Activated T-cell treated with anti-CD3 and anti-CD28 coated beads, Interleukin-2, amount 50 U/mL, for 4 hours (primary cell): ENCODE measurements at regions not wholly inside any gene's neighbourhood (a gene's known extent, or its start where the extent isn't known, plus 50 kb on each side); places are given as distances from the start of the nearest gene placed in this dataset.
A peak's percentile ranks its signal among the peaks of the same experiment; 100 is the strongest.

Experiments
- ATAC-seq, 2 donors: fragments of 200-7000 bp; cut with Tn5 transposase; one replicate each; pipeline ENCODE4 v1.10.0; 2021
- DNase-seq: peaks from one replicate; pipeline ENCODE4 v3.0.0-alpha.2; 2020
- H3K27me3 Mint-ChIP-seq: one replicate; pipeline ENCODE4 v1.8.0; 2021; ENCODE audit warnings: low read depth, mixed read lengths
- H3K36me3 Mint-ChIP-seq: one replicate; pipeline ENCODE4 v1.8.0; 2022; ENCODE audit warnings: mixed read lengths; ENCODE audit not compliant: insufficient read depth
- H3K4me1 Mint-ChIP-seq: one replicate; pipeline ENCODE4 v1.8.0; 2021; ENCODE audit warnings: low read depth, mixed read lengths
- H3K4me3 Mint-ChIP-seq: one replicate; pipeline ENCODE4 v1.8.0; 2021; ENCODE audit warnings: mild to moderate bottlenecking, moderate library complexity, mixed read lengths
- H3K9me3 Mint-ChIP-seq: one replicate; pipeline ENCODE4 v1.8.0; 2021; ENCODE audit warnings: mixed read lengths

DNA sequence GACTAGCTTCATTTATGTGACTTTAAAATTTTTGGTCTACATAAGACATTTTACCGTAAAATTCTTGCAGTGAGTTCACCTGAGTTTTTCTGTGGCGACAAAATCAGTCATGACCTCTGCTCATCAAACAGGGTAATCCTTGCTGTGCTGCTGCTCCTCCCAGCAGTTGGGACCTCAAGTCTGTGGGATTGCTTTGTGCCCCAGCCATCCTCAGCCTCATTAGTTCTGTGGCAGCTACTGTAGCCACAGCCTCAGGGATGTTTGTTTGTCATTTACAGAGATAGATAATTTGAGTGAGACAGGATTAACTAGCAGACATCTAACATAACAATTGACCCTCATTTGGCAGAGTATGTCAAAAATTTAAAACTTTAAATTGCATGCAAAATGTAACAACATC is 357.0 kb downstream of the PCNX1 start:
- ATAC-seq (no peak), DNase-seq (no peak)
- Mint-ChIP-seq H3K27me3 (no peaks in the 10 kb centered on the region), H3K36me3 (peaks cover 3% of the 10 kb centered on the region), H3K4me1 (peaks cover 13% of the 10 kb centered on the region), H3K4me3 (no peak overlapping the region), H3K9me3 (peaks cover 24% of the 10 kb centered on the region)

DNA sequence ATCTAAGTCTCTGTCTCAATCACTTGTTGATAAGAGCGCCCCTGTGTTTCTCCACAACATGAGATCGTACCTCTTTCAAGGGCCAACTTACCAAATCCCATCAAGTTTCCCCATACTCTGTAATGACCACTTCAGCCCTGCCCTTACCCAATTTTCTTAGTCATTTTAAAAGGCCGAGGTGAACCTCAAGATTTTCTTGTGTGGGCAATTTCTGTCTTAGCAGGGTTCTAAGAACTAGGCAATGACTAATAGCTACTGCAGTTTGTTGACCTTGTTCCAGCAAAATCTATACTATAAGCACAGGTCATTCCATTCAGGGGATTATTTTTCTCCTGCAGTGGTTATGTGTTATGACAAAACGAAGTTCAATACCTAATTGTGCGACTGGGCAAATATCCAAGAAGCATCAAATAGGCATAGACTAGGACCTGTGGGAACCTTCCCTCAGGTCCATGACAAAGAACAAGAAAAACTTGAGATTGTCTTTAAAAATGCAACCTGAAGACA is 359.8 kb downstream of the PCNX1 start:
- peaks cover under 1% of the 10 kb centered on the region for H3K27me3 Mint-ChIP-seq
- peaks cover 3% of the 10 kb centered on the region for H3K36me3 Mint-ChIP-seq
- peak overlapping the region; percentile 72 for H3K4me3 Mint-ChIP-seq
- peaks cover 20% of the 10 kb centered on the region for H3K9me3 Mint-ChIP-seq
- H3K4me1 Mint-ChIP-seq: peaks cover 17% of the 10 kb centered on the region
- peak; percentile 82 to 84 for ATAC-seq
- no peak for DNase-seq

DNA sequence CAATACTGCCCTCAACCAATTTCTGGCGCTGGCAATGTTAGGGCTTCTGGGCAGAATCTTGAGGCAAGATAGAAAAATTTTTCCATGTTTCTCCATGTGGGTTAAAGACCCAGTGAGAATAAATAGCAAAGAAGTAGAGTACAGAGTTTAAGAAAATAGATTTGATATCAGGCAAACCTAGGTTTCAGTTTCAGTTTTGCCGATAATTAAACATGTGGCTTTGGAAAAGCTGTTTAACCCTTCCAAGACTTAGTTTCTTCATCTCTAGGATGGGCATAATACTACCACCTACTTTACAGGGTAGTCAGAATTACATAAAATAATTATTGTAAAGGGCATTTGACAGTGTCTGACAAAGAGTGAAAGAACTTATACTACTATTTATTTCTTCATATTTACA is 360.4 kb downstream of the PCNX1 start:
- H3K4me1 Mint-ChIP-seq: peaks cover 17% of the 10 kb centered on the region
- DNase-seq (no peak), ATAC-seq (no peak)
- peaks cover 3% of the 10 kb centered on the region for H3K36me3 Mint-ChIP-seq
- H3K9me3 Mint-ChIP-seq: peaks cover 20% of the 10 kb centered on the region
- peak overlapping the region; percentile 72 for H3K4me3 Mint-ChIP-seq
- H3K27me3 Mint-ChIP-seq: peaks cover 1% of the 10 kb centered on the region

DNA sequence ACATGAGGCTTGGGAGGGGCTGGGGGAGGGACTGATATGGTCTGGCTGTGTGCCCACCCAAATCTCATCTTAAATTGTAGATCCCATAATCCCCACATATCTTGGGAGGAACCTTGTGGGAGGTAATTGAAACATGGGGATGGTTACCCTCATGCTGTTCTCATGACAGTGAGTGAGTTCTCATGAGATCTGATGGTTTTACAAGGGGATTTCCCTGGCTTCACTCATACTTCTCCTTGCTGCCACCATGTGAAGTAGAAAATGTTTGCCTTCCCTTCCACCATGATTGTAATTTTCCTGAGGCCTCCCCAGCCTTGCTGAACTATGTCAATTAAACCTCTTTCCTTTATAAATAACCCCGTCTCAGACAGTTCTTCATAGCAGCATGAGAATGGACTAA is 362.9 kb downstream of the PCNX1 start:
- Mint-ChIP-seq H3K9me3 (peaks cover 17% of the 10 kb centered on the region), H3K4me1 (peaks cover 17% of the 10 kb centered on the region), H3K27me3 (peaks cover 1% of the 10 kb centered on the region), H3K36me3 (peaks cover 3% of the 10 kb centered on the region), H3K4me3 (no peak overlapping the region)
- ATAC-seq (no peak), DNase-seq (no peak)

DNA sequence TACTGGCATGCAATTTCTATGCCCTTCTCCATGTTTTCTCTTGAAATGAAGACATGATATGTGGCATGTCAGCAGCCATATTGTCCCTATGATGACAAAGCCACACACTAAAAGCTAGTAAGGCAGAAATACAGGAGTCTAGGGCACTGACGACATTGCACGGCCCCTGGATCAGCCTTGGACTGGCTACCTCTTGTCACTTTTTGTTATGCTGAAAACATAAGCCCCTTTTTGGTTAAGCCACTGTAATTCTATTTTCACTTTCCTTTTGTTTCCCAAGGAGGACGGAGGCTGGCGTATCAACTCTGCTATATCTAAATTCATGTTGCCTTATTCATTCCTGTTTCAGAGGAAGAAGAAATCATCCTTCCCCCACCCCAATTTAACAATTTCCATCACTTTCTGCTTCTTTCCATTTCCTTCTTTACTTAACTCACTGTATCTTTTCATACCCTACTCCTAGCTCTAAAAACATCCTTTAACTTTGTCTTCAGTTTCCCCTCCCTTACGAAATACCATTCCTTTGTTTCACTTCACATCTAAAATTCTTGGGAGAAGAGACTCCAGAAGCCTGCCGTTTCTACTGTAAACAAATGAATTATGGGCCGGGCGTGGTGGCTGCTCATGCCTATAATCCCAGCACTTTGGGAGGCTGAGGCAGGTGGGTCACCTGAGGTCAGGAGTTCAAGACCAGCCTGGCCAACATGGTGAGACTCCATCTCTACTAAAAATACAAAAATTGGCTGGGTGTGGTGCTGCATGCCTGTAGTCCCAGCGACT is 364.1 kb downstream of the PCNX1 start:
- no peak overlapping the region for H3K4me3 Mint-ChIP-seq
- ATAC-seq: no peak
- peaks cover 11% of the 10 kb centered on the region for H3K9me3 Mint-ChIP-seq
- H3K27me3 Mint-ChIP-seq: peaks cover 1% of the 10 kb centered on the region
- peaks cover 17% of the 10 kb centered on the region for H3K4me1 Mint-ChIP-seq
- DNase-seq: no peak
- peaks cover 3% of the 10 kb centered on the region for H3K36me3 Mint-ChIP-seq

DNA sequence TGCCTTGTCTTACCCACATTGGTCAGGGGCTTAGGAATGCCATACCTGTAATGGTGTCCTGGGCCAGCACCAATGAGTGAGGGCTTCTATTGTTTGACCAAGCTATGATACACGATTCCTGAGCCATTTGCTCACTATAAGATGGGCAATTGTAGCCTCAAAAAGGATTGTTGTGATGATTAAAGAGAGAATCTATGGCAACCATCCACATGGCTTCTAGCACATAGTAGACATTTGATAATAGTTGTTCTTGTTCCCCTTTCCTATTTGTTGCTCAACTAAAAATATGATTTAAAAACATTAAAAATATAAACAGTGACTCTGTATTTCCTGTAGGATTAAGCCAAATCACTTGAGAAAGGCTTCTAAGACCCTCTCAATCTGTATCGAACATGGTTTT is 366.1 kb downstream of the PCNX1 start:
- Mint-ChIP-seq H3K36me3 (peaks cover 3% of the 10 kb centered on the region), H3K9me3 (peaks cover 10% of the 10 kb centered on the region), H3K4me3 (no peak overlapping the region), H3K4me1 (peaks cover 5% of the 10 kb centered on the region), H3K27me3 (peaks cover 1% of the 10 kb centered on the region)
- no peak for ATAC-seq
- DNase-seq: no peak

DNA sequence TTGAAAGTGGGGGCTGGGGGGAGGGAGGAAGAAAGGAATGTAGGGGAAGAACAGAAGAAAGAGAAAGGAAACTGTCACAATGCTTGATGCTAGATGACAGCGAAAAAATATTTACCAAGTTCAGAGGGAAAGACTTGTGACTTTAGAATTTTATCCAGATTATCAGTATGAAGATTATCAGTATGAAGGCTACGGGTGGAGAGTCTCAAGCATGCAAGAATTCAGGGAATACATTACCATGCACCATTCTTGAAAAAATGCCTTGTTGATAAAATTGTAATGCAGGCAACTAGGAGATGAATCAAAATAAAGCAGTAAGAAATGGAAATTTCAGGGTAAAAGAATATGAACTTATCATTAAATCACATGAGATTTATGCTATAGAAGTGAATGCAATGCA is 376.8 kb downstream of the PCNX1 start:
- H3K4me3 Mint-ChIP-seq: no peak overlapping the region

DNA sequence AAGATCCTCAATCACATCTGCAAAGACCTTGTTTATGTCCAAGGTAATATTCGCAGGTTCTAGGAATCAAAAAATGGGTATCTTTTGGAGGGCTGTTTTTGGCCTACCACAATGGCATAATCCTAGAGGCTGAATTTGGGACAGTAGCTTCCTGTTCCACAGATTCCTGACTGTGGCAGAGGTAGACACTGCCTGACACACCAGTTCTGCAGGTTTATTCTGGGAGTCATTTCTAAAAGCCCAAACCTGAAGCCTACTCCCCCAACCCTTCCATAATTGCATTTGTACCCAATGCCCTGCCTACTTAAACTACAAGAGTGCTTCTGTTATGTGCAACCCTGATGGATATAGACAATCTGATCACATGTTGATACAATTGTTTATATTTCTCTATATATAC is 378.9 kb downstream of the PCNX1 start:
- no peaks in the 10 kb centered on the region for H3K36me3 Mint-ChIP-seq

More for the DNA sequence above, 376.8 kb downstream of the PCNX1 start:
- H3K36me3 Mint-ChIP-seq: no peaks in the 10 kb centered on the region
- H3K27me3 Mint-ChIP-seq: no peaks in the 10 kb centered on the region
- ATAC-seq (no peak), DNase-seq (no peak)
- no peaks in the 10 kb centered on the region for H3K4me1 Mint-ChIP-seq
- H3K9me3 Mint-ChIP-seq: no peaks in the 10 kb centered on the region

DNA sequence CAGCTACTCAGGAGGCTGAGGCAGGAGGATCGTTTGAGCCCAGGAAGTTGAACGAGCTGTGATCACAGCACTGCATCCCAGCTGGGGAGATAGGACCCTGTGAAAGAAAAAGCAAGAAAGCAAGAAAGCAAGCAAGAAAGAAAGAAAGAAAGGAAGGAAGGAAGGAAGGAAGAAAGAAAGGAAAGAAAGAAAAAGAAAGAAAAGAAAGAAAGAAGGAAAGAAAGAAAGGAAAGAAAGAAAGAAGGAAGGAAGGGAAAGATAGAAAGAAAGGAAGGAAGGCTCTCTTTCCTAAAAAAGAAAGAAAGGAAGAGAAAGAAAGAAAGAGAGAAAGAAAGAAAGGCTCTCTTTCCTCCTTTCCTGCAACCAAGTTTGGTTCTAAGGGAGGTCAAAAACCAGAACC is 380.3 kb downstream of the PCNX1 start:
- DNase-seq (no peak), ATAC-seq (no peak)
- H3K36me3 Mint-ChIP-seq: no peaks in the 10 kb centered on the region
- H3K27me3 Mint-ChIP-seq: no peaks in the 10 kb centered on the region
- H3K4me3 Mint-ChIP-seq: no peak overlapping the region
- no peaks in the 10 kb centered on the region for H3K9me3 Mint-ChIP-seq
- H3K4me1 Mint-ChIP-seq: peaks cover 17% of the 10 kb centered on the region

More for the DNA sequence above, 378.9 kb downstream of the PCNX1 start:
- H3K4me1 Mint-ChIP-seq: peaks cover 12% of the 10 kb centered on the region
- H3K9me3 Mint-ChIP-seq: no peaks in the 10 kb centered on the region
- ATAC-seq (no peak), DNase-seq (no peak)
- H3K27me3 Mint-ChIP-seq: no peaks in the 10 kb centered on the region
- H3K4me3 Mint-ChIP-seq: no peak overlapping the region

DNA sequence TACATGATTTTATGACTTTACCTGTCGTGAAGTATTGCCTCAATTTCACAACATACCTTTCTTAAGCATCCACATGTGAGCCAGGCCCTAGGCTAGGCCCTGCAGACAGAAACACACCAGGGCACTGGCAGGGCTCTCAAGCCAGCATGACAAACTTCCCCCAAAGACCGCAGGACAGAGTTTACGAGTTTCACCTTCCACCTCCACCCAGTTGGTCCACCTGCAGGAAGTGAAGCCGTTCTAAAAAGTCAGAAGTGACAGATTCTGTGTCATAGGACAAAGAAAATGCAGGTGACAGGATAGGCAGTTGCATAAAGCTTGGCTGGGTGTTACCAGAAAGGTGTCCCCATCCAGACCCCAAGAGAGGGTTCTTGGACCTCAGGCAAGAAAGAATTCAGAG is 382.3 kb downstream of the PCNX1 start:
- peaks cover 17% of the 10 kb centered on the region for H3K4me1 Mint-ChIP-seq
- no peaks in the 10 kb centered on the region for H3K27me3 Mint-ChIP-seq
- H3K4me3 Mint-ChIP-seq: no peak overlapping the region
- no peak for DNase-seq
- no peak for ATAC-seq
- no peaks in the 10 kb centered on the region for H3K36me3 Mint-ChIP-seq
- H3K9me3 Mint-ChIP-seq: no peaks in the 10 kb centered on the region

DNA sequence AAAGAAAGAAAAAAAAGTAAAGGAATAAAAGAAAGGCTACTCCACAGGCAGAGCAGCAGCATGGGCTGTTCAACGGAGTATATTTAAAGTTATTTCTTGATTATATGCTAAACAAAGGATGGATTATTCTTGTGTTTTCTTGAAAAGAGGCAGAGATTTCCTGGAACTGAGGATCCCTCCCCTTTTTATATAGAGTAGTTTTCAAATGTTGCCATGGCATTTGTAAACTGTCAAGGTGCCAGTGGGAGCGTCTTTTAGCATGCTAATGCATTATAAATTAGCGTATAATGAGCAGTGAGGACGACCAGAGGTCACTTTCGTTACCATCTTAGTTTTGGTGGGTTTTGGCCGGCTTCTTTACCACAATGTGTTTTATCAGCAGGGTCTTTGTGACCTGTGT is 383.0 kb downstream of the PCNX1 start:
- DNase-seq (no peak), ATAC-seq (no peak)
- Mint-ChIP-seq H3K4me3 (no peak overlapping the region), H3K27me3 (no peaks in the 10 kb centered on the region), H3K9me3 (no peaks in the 10 kb centered on the region), H3K4me1 (peaks cover 17% of the 10 kb centered on the region), H3K36me3 (no peaks in the 10 kb centered on the region)

DNA sequence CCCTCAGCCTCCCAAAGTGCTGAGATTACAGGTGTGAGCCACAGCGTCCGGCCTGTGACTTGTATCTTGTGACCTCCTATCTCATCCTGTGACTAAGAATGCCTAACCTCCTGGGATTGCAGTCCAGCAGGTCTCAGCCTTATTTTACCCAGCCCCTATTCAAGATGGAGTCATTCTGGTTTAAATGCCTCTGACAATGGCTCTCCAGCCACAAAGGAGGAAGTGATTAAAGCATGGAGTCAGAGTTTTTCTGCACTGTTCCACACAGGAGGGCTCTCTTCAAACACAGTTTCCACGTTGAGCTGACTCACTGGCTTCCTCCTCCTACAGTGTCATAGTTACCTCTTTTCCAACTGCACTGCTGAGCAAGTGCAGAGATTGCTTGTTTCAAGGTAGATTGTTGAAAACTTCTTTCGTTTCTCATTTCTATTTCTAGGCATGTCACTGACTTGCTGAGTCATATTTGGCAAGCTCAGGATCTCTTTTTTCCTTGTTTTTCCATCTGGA is 383.8 kb downstream of the PCNX1 start:
- ATAC-seq (peak; percentile 99 to 100), DNase-seq (peak; percentile 12)
- Mint-ChIP-seq H3K9me3 (no peaks in the 10 kb centered on the region), H3K4me3 (no peak overlapping the region), H3K36me3 (no peaks in the 10 kb centered on the region), H3K27me3 (no peaks in the 10 kb centered on the region), H3K4me1 (peaks cover 17% of the 10 kb centered on the region)

DNA sequence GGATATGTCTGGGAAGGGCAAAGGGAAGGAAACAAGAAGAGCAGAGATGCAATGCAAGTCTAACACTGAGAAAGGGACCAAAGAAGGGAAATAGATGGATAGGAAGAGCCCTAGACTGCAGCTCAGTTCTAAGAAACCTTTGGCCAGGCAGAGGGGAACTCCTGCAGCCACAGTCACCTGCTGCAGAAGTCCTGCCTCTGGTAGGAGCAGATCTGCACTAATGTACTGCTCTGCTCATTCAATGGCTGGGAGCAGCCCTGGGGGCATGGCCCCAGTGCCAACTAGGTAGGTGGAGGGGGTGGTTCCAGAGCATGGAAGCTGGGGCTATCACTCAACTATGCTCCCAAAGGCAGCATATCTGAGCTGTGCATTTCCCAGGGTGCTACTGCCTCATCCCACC is 388.9 kb downstream of the PCNX1 start:
- no peaks in the 10 kb centered on the region for H3K36me3 Mint-ChIP-seq

DNA sequence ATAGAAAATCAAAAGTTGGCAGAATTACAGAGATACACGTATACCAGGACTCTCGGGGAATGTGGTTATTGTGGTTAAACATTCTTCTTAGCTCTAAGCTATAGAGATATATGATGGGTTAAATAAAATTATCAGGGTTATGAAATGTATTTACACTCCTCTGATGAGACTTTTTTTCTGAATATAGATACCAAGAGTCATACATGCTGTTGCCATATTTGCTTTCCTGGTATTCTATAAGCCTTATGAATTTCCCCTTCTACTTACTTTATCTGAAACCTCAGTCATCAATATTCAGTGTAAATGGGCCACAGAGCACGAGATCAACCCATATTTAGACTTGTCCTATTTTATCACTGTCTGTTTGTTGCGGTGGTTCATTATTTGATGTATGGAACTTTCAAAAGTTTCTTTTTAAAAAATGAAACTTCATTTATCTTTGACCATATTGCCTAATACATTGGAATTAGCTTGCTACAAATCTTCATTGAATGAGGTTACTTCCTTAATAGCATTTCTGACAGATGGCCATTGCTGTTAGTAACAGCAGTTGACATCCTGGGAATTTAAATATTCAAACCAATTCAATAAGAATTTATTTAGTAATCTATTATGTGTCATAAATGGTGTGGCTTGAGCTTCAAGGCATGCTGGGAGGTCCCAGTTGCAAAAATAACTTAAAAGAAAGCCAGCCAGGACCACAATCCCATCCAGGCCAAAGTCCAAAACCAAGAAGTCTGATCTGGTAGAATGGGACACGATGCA is 393.5 kb downstream of the PCNX1 start:
- Mint-ChIP-seq H3K27me3 (peaks cover 3% of the 10 kb centered on the region), H3K36me3 (no peaks in the 10 kb centered on the region), H3K9me3 (peaks cover 10% of the 10 kb centered on the region), H3K4me1 (no peaks in the 10 kb centered on the region), H3K4me3 (no peak overlapping the region)
- no peak for DNase-seq
- ATAC-seq: no peak

More for the DNA sequence above, 388.9 kb downstream of the PCNX1 start:
- no peak for ATAC-seq
- H3K9me3 Mint-ChIP-seq: no peaks in the 10 kb centered on the region
- H3K27me3 Mint-ChIP-seq: peaks cover 3% of the 10 kb centered on the region
- DNase-seq: no peak
- no peak overlapping the region for H3K4me3 Mint-ChIP-seq
- H3K4me1 Mint-ChIP-seq: peaks cover 4% of the 10 kb centered on the region
